Naive thymus-derived CD4-positive, alpha-beta T cell (primary cell): ENCODE measurements at regions not wholly inside any gene's neighbourhood (a gene's known extent, or its start where the extent isn't known, plus 50 kb on each side); places are given as distances from the start of the nearest gene placed in this dataset.

Experiments used
- ATAC-seq: fragments of 150-1000 bp; cut with Tn5 transposase; 2 replicates; pipeline ENCODE4 v1.10.0; 2021; ENCODE audit warnings: mild to moderate bottlenecking, moderate library complexity
- CTCF ChIA-PET: fragments of 350-600 bp; sonication (Branson Sonifier 250); formaldehyde crosslinking; loops from one replicate; lab custom pipeline; 2021; ENCODE audit warnings: antibody characterized with exemption; lab: Charles Lee
- POLR2A ChIA-PET: fragments of 350-600 bp; sonication (Branson Sonifier 250); formaldehyde crosslinking; loops from one replicate; lab custom pipeline; 2021; ENCODE audit warnings: antibody characterized with exemption, inconsistent platforms; lab: Charles Lee
- DNase-seq, 9 donors: peaks; one replicate each; pipeline versions ENCODE4 v3.0.0 to v3.0.0-alpha.2; 2020 to 2022; ENCODE audit warnings: mixed read lengths in 1 of 9
- H3K27ac ChIP-seq: one replicate; pipeline ENCODE4 v1.7.0; 2013; ENCODE audit warnings: mild to moderate bottlenecking, low read depth, low read length, moderate library complexity
- H3K27me3 ChIP-seq, 2 donors: one replicate each; pipeline ENCODE4 v1.7.0; 2013; ENCODE audit warnings: low read length in 2 of 2, mild to moderate bottlenecking in 2 of 2, moderate library complexity in 2 of 2; ENCODE audit not compliant: control insufficient read depth in 2 of 2, insufficient read depth in 2 of 2
- H3K36me3 ChIP-seq, 3 experiments: 1 replicate in 2 of 3; 2 replicates in 1 of 3; pipeline ENCODE4 v1.7.0; 2013; ENCODE audit warnings: low read length in 3 of 3, mild to moderate bottlenecking in 3 of 3, moderate library complexity in 1 of 3; ENCODE audit not compliant: insufficient read depth in 3 of 3, control insufficient read depth in 2 of 3
- H3K4me1 ChIP-seq, 2 donors: one replicate each; pipeline ENCODE4 v1.7.0; 2013; ENCODE audit warnings: low read length in 2 of 2, mild to moderate bottlenecking in 2 of 2, moderate library complexity in 1 of 2; ENCODE audit not compliant: control insufficient read depth in 2 of 2, insufficient read depth in 2 of 2
- H3K4me3 ChIP-seq: 2 replicates; pipeline ENCODE4 v1.7.0; 2013; ENCODE audit warnings: mild to moderate bottlenecking, low read length
- H3K9me3 ChIP-seq, 3 experiments: 1 replicate in 2 of 3; 2 replicates in 1 of 3; pipeline ENCODE4 v1.7.0; 2013; ENCODE audit warnings: low read length in 3 of 3; ENCODE audit not compliant: control insufficient read depth in 2 of 3
- H3K27ac Mint-ChIP-seq, 9 donors: one replicate each; pipeline ENCODE4 v1.8.0; 2020 to 2022; ENCODE audit warnings: mixed read lengths in 9 of 9, mild to moderate bottlenecking in 8 of 9, moderate library complexity in 5 of 9, inconsistent platforms in 2 of 9
- H3K27me3 Mint-ChIP-seq, 5 donors: one replicate each; pipeline ENCODE4 v1.8.0; 2021 to 2022; ENCODE audit warnings: mixed read lengths in 5 of 5, mild to moderate bottlenecking in 1 of 5
- H3K36me3 Mint-ChIP-seq, 5 donors: one replicate each; pipeline ENCODE4 v1.8.0; 2020 to 2022; ENCODE audit warnings: mixed read lengths in 5 of 5, mild to moderate bottlenecking in 3 of 5, inconsistent platforms in 1 of 5
- H3K4me1 Mint-ChIP-seq, 7 donors: one replicate each; pipeline ENCODE4 v1.8.0; 2020 to 2022; ENCODE audit warnings: mixed read lengths in 7 of 7, mild to moderate bottlenecking in 3 of 7, inconsistent platforms in 1 of 7
- H3K4me3 Mint-ChIP-seq, 10 donors: one replicate each; pipeline ENCODE4 v1.8.0; 2020 to 2022; ENCODE audit warnings: mild to moderate bottlenecking in 10 of 10, mixed read lengths in 10 of 10, moderate library complexity in 6 of 10, inconsistent platforms in 2 of 10
- H3K9me3 Mint-ChIP-seq, 11 donors: one replicate each; pipeline ENCODE4 v1.8.0; 2020 to 2022; ENCODE audit warnings: mixed read lengths in 11 of 11, mild to moderate bottlenecking in 4 of 11, inconsistent platforms in 1 of 11, moderate library complexity in 1 of 11
- intact Hi-C, 2 donors: fragments of 100-400 bp; cut with micrococcal nuclease; formaldehyde crosslinking; loops; one replicate each; pipeline ENCODE4 v1.15.1; 2023

- intact Hi-C loops = no loop called here
- no peak overlapping the region for H3K4me3 Mint-ChIP-seq
- Histone ChIP-seq H3K36me3 (no peaks in the 10 kb centered on the region), H3K27me3 (no peaks in the 10 kb centered on the region), H3K4me3 (no peak overlapping the region), H3K27ac (no peak overlapping the region), H3K9me3 (no peaks in the 10 kb centered on the region), H3K4me1 (no peaks in the 10 kb centered on the region)
- DNase-seq (no peak), ATAC-seq (no peak)
- no peaks in the 10 kb centered on the region for H3K27me3 Mint-ChIP-seq
- no peaks in the 10 kb centered on the region for H3K4me1 Mint-ChIP-seq
- peaks cover 0 to 10% (median 0%) of the 10 kb centered on the region in 11 donors for H3K9me3 Mint-ChIP-seq
- H3K36me3 Mint-ChIP-seq = no peaks in the 10 kb centered on the region
- CTCF ChIA-PET = no interaction called here
- H3K27ac Mint-ChIP-seq = no peak overlapping the region
- POLR2A ChIA-PET = no interaction called here
Observed at GRCh38 chr4:63678358-63678931, 730.8 kb downstream of the TECRL start.

GRCh38 chr4:63670735-63671134, 738.5 kb downstream of the TECRL start:
- no peaks in the 10 kb centered on the region for H3K36me3 ChIP-seq
- H3K4me1 ChIP-seq = no peaks in the 10 kb centered on the region
- H3K4me3 ChIP-seq = no peak overlapping the region
- H3K27ac ChIP-seq = no peak overlapping the region
- ChIA-PET POLR2A (no interaction called here), CTCF (no interaction called here)
- DNase-seq (no peak), ATAC-seq (no peak)
- Mint-ChIP-seq H3K27ac (no peak overlapping the region), H3K4me1 (no peaks in the 10 kb centered on the region), H3K36me3 (peaks cover 0 to 3% (median 0%) of the 10 kb centered on the region in 5 donors), H3K9me3 (peaks cover 0 to 31% (median 9%) of the 10 kb centered on the region in 11 donors), H3K27me3 (no peaks in the 10 kb centered on the region), H3K4me3 (no peak overlapping the region)
- no peaks in the 10 kb centered on the region for H3K9me3 ChIP-seq
- H3K27me3 ChIP-seq = no peaks in the 10 kb centered on the region
- intact Hi-C loops = no loop called here

GRCh38 chr4:63663870-63664269, 745.4 kb downstream of the TECRL start:
- Mint-ChIP-seq H3K4me3 (no peak overlapping the region), H3K9me3 (peaks cover 0 to 48% (median 10%) of the 10 kb centered on the region in 11 donors), H3K36me3 (no peaks in the 10 kb centered on the region), H3K4me1 (no peaks in the 10 kb centered on the region), H3K27ac (no peak overlapping the region), H3K27me3 (no peaks in the 10 kb centered on the region)
- Histone ChIP-seq H3K27me3 (no peaks in the 10 kb centered on the region), H3K4me3 (no peak overlapping the region), H3K4me1 (no peaks in the 10 kb centered on the region), H3K27ac (no peak overlapping the region), H3K9me3 (no peaks in the 10 kb centered on the region), H3K36me3 (no peaks in the 10 kb centered on the region)
- CTCF ChIA-PET = no interaction called here
- intact Hi-C loops = no loop called here
- DNase-seq (no peak), ATAC-seq (no peak)
- POLR2A ChIA-PET = no interaction called here

GRCh38 chr4:63644396-63644795, 764.9 kb downstream of the TECRL start:
- no peak overlapping the region for H3K4me3 ChIP-seq
- H3K36me3 ChIP-seq = no peaks in the 10 kb centered on the region
- DNase-seq (no peak), ATAC-seq (no peak)
- intact Hi-C loops = no loop called here
- Mint-ChIP-seq H3K36me3 (no peaks in the 10 kb centered on the region), H3K27me3 (no peaks in the 10 kb centered on the region), H3K9me3 (peaks cover 0 to 6% (median 0%) of the 10 kb centered on the region in 11 donors), H3K4me3 (no peak overlapping the region), H3K4me1 (no peaks in the 10 kb centered on the region), H3K27ac (no peak overlapping the region)
- ChIA-PET CTCF (no interaction called here), POLR2A (no interaction called here)
- H3K27me3 ChIP-seq = no peaks in the 10 kb centered on the region
- no peaks in the 10 kb centered on the region for H3K9me3 ChIP-seq
- H3K4me1 ChIP-seq = no peaks in the 10 kb centered on the region
- no peak overlapping the region for H3K27ac ChIP-seq

- intact Hi-C loops = no loop called here
- ChIA-PET POLR2A (interaction anchor here (0.6 kb wide), 1 partner anchor 58 kb away, joined by 4 read pairs; no protein-coding TSS in a partner anchor), CTCF (no interaction called here)
- no peak overlapping the region for H3K4me3 ChIP-seq
- Mint-ChIP-seq H3K4me3 (no peak overlapping the region), H3K9me3 (peaks cover 0 to 22% (median 3%) of the 10 kb centered on the region in 11 donors), H3K4me1 (no peaks in the 10 kb centered on the region), H3K36me3 (no peaks in the 10 kb centered on the region), H3K27me3 (no peaks in the 10 kb centered on the region), H3K27ac (no peak overlapping the region)
- H3K36me3 ChIP-seq = no peaks in the 10 kb centered on the region
- DNase-seq = no peak
- no peak for ATAC-seq
- no peaks in the 10 kb centered on the region for H3K4me1 ChIP-seq
- no peaks in the 10 kb centered on the region for H3K27me3 ChIP-seq
- H3K27ac ChIP-seq = no peak overlapping the region
- no peaks in the 10 kb centered on the region for H3K9me3 ChIP-seq
Observed at GRCh38 chr4:63637270-63637669, 772.0 kb downstream of the TECRL start.

- ATAC-seq (no peak), DNase-seq (no peak)
- ChIA-PET POLR2A (no interaction called here), CTCF (no interaction called here)
- Mint-ChIP-seq H3K4me3 (no peak overlapping the region), H3K9me3 (peaks cover 0 to 22% (median 4%) of the 10 kb centered on the region in 11 donors), H3K27me3 (no peaks in the 10 kb centered on the region), H3K4me1 (no peaks in the 10 kb centered on the region), H3K36me3 (no peaks in the 10 kb centered on the region), H3K27ac (no peak overlapping the region)
- no peaks in the 10 kb centered on the region for H3K36me3 ChIP-seq
- H3K27me3 ChIP-seq = no peaks in the 10 kb centered on the region
- intact Hi-C loops = no loop called here
- no peaks in the 10 kb centered on the region for H3K4me1 ChIP-seq
- no peak overlapping the region for H3K27ac ChIP-seq
- no peaks in the 10 kb centered on the region for H3K9me3 ChIP-seq
- H3K4me3 ChIP-seq = no peak overlapping the region
Observed at GRCh38 chr4:63632858-63633257, 776.4 kb downstream of the TECRL start.

GRCh38 chr4:63620271-63620670, 789.0 kb downstream of the TECRL start:
- H3K27me3 ChIP-seq = no peaks in the 10 kb centered on the region
- Mint-ChIP-seq H3K9me3 (peaks cover 0 to 7% (median 0%) of the 10 kb centered on the region in 11 donors), H3K36me3 (no peaks in the 10 kb centered on the region), H3K4me1 (no peaks in the 10 kb centered on the region), H3K27me3 (no peaks in the 10 kb centered on the region), H3K27ac (no peak overlapping the region), H3K4me3 (no peak overlapping the region)
- no peak overlapping the region for H3K27ac ChIP-seq
- no peaks in the 10 kb centered on the region for H3K4me1 ChIP-seq
- no peak for DNase-seq
- ChIA-PET CTCF (no interaction called here), POLR2A (no interaction called here)
- H3K9me3 ChIP-seq = peaks cover 0 to 4% (median 0%) of the 10 kb centered on the region in 3 experiments
- no peak overlapping the region for H3K4me3 ChIP-seq
- intact Hi-C loops = no loop called here
- H3K36me3 ChIP-seq = no peaks in the 10 kb centered on the region
- no peak for ATAC-seq
